OCI-LY1 (cell line): ENCODE measurements at regions not wholly inside any gene's neighbourhood (a gene's known extent, or its start where the extent isn't known, plus 50 kb on each side); places are given as distances from the start of the nearest gene placed in this dataset.

Experiments used
- H2AFZ ChIP-seq: fragments of 200-600 bp; sonication (generic), shearing (Covaris generic); 2 replicates; pipeline ENCODE4 v1.6.0; 2014; ENCODE audit warnings: antibody characterized with exemption, mild to moderate bottlenecking, low read length
- H3F3A ChIP-seq: fragments of 200-600 bp; sonication (generic), shearing (Covaris generic); 2 replicates; pipeline ENCODE4 v1.6.0; 2014; ENCODE audit warnings: mild to moderate bottlenecking, antibody characterized with exemption, low read length, moderate library complexity; ENCODE audit not compliant: insufficient read depth
- H3K27ac ChIP-seq: fragments of 200-600 bp; sonication (generic); 2 replicates; pipeline ENCODE4 v1.5.1; 2014; ENCODE audit warnings: low read length, mixed run types, mild to moderate bottlenecking, low read depth; ENCODE audit not compliant: poor library complexity, severe bottlenecking
- H3K27me3 ChIP-seq: fragments of 200-600 bp; sonication (generic); 2 replicates; pipeline ENCODE4 v1.6.0; 2014; ENCODE audit warnings: antibody characterized with exemption, mild to moderate bottlenecking, low read length, moderate library complexity; ENCODE audit not compliant: insufficient read depth
- H3K36me3 ChIP-seq: fragments of 200-600 bp; sonication (generic); 2 replicates; pipeline ENCODE4 v1.6.1; 2014; ENCODE audit warnings: mild to moderate bottlenecking, antibody characterized with exemption, low read length, moderate library complexity, mixed read lengths; ENCODE audit not compliant: insufficient read depth
- H3K4me1 ChIP-seq: fragments of 200-600 bp; sonication (generic); 2 replicates; pipeline ENCODE4 v1.5.1; 2014; ENCODE audit warnings: mild to moderate bottlenecking, low read length, moderate library complexity; ENCODE audit not compliant: insufficient read depth, severe bottlenecking
- H3K4me2 ChIP-seq: fragments of 200-600 bp; sonication (generic), shearing (Covaris generic); 2 replicates; pipeline ENCODE4 v1.6.1; 2014; ENCODE audit warnings: low read length
- H3K4me3 ChIP-seq: fragments of 200-600 bp; sonication (generic); 2 replicates; pipeline ENCODE4 v1.5.1; 2014; ENCODE audit warnings: low read length, low read depth, mild to moderate bottlenecking, mixed read lengths; ENCODE audit not compliant: poor library complexity, severe bottlenecking
- H3K79me2 ChIP-seq: fragments of 200-600 bp; shearing (Covaris generic); 2 replicates; pipeline ENCODE4 v1.6.1; 2016; ENCODE audit warnings: mixed run types, low read length, mixed read lengths; ENCODE audit not compliant: insufficient read depth
- H3K9ac ChIP-seq: fragments of 200-600 bp; sonication (generic), shearing (Covaris generic); 2 replicates; pipeline ENCODE4 v1.6.1; 2014; ENCODE audit warnings: mild to moderate bottlenecking, low read length, mixed read lengths
- H3K9me2 ChIP-seq: fragments of 200-600 bp; sonication (generic), shearing (Covaris generic); 2 replicates; pipeline ENCODE4 v1.6.1; 2014; ENCODE audit warnings: low read depth, mild to moderate bottlenecking, low read length, mixed read lengths
- H3K9me3 ChIP-seq: fragments of 200-600 bp; shearing (Covaris generic); 2 replicates; pipeline ENCODE4 v1.6.1; 2014; ENCODE audit warnings: low read length, mixed read lengths
- H4K20me1 ChIP-seq: fragments of 200-600 bp; sonication (generic), shearing (Covaris generic); 2 replicates; pipeline ENCODE4 v1.6.0; 2016; ENCODE audit warnings: mild to moderate bottlenecking, low read length; ENCODE audit not compliant: insufficient read depth
- EZH2 ChIP-seq: fragments of 200-600 bp; sonication (generic), shearing (Covaris generic); IDR thresholded peaks from 2 replicates; pipeline ENCODE4 v1.8.0; 2017; ENCODE audit warnings: borderline replicate concordance, mixed run types, mild to moderate bottlenecking, antibody characterized with exemption, low read length, moderate library complexity, mixed read lengths
- TF ChIP-seq, protein P1 (sequence below): fragments of 200-600 bp; sonication (generic), shearing (Covaris generic); IDR thresholded peaks from 2 replicates; pipeline ENCODE4 v1.5.1; 2017; ENCODE audit warnings: mild to moderate bottlenecking, antibody characterized with exemption, low read length, moderate library complexity, mixed read lengths

DNA sequence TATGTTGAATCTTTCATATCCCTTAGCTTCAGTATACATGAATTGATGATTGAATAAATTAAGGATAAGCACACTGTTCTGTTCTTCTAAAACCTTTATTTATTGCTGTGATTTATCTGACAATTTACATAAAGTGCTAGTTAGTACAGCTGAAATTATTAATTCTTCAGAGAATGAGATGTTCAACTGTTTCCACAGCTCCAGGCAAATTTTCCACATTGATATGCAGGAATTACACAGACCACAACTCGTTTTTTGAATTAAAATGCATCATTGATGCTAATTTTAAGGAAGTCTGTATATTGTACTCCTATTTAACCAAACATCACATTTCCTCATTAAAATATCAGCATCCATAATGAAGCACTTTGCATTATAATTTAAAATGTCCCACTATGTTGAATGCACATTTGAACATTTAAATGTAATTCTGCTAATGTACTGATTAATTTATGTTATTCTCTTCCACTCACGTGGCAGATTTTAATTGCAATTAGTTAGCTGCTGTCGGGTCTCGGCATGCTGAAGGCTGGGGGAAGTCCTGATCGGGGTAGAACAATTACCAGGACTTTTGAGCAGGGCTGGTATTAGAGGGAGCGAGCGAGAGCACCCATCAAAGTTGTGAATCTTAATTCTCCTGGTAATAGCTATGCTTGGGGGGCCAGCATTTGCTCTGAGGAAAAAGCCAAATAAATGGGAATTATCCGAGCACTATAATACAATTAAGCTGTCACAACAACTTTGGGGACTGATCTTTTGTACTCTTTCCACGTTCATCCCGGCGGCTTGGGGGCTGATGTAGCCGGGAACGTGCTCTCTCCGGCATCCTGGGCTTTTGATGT, 136.7 kb upstream of the TMTC4 start:
- Histone ChIP-seq H3K79me2 (no peaks in the 10 kb centered on the region), H3K4me3 (no peak overlapping the region), H3K9me3 (no peaks in the 10 kb centered on the region), H3K9ac (no peak overlapping the region), H3F3A (no peaks in the 10 kb centered on the region), H3K4me1 (no peaks in the 10 kb centered on the region), H4K20me1 (no peaks in the 10 kb centered on the region), H3K9me2 (no peaks in the 10 kb centered on the region), H3K36me3 (no peaks in the 10 kb centered on the region), H3K27me3 (no peaks in the 10 kb centered on the region), H3K4me2 (no peak overlapping the region), H3K27ac (no peak overlapping the region), H2AFZ (no peak overlapping the region)
- TF ChIP-seq EZH2, result no peak
- TF ChIP-seq, protein P1, sequence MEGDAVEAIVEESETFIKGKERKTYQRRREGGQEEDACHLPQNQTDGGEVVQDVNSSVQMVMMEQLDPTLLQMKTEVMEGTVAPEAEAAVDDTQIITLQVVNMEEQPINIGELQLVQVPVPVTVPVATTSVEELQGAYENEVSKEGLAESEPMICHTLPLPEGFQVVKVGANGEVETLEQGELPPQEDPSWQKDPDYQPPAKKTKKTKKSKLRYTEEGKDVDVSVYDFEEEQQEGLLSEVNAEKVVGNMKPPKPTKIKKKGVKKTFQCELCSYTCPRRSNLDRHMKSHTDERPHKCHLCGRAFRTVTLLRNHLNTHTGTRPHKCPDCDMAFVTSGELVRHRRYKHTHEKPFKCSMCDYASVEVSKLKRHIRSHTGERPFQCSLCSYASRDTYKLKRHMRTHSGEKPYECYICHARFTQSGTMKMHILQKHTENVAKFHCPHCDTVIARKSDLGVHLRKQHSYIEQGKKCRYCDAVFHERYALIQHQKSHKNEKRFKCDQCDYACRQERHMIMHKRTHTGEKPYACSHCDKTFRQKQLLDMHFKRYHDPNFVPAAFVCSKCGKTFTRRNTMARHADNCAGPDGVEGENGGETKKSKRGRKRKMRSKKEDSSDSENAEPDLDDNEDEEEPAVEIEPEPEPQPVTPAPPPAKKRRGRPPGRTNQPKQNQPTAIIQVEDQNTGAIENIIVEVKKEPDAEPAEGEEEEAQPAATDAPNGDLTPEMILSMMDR, result no peak

DNA sequence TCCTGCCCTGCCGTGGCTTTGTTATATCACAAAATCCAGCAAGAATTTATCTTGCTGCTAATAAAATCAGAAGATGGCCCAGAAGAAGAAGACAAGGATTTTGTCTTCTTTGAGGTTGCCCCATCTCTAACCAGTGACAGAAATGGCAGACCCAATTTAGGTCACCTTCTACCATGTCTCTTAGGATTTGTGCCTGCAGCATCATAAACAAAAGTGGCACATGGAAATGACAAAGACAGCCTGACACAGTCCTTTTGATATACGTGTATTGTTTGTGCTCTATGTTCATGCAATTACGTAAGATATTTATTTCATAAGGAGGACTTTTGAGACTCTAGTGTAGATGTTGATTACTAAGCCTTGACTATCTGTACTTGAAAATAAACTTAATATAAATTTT, 135.9 kb upstream of the TMTC4 start:
- Histone ChIP-seq H3K79me2 (no peaks in the 10 kb centered on the region), H3K27ac (no peak overlapping the region), H3F3A (no peaks in the 10 kb centered on the region), H2AFZ (no peak overlapping the region), H3K9me2 (no peaks in the 10 kb centered on the region), H3K9ac (no peak overlapping the region), H3K27me3 (no peaks in the 10 kb centered on the region), H3K4me2 (no peak overlapping the region), H4K20me1 (no peaks in the 10 kb centered on the region), H3K4me3 (no peak overlapping the region), H3K36me3 (no peaks in the 10 kb centered on the region), H3K9me3 (no peaks in the 10 kb centered on the region), H3K4me1 (no peaks in the 10 kb centered on the region)
- TF ChIP-seq EZH2, result no peak
- TF ChIP-seq, protein P1, result no peak

DNA sequence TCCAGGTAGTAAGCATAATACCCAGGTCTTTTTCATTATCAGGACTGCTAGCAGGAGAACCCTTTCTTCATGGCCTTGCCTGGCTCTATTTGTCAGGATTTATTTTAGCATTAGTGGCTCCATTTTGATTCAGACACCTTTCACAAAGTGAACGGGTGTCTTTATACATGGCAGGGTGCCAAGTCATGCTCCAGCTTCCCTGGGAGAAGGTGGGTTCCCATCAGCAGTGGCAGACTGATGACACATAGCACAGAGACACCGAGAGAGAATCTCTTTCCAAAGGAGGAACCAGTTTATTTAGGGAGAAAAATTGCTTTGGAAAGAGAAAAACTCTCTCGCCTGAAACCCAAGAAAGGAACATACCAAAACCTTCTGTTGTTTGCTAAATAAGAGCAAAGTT, 135.3 kb upstream of the TMTC4 start:
- Histone ChIP-seq H3K9ac (no peak overlapping the region), H3K9me2 (no peaks in the 10 kb centered on the region), H3K36me3 (no peaks in the 10 kb centered on the region), H3K4me2 (no peak overlapping the region), H4K20me1 (no peaks in the 10 kb centered on the region), H3K4me1 (no peaks in the 10 kb centered on the region), H3K4me3 (no peak overlapping the region), H2AFZ (no peak overlapping the region), H3K27me3 (no peaks in the 10 kb centered on the region), H3K27ac (no peak overlapping the region), H3K79me2 (no peaks in the 10 kb centered on the region), H3F3A (no peaks in the 10 kb centered on the region), H3K9me3 (no peaks in the 10 kb centered on the region)
- TF ChIP-seq EZH2, result no peak
- TF ChIP-seq, protein P1, result no peak
